ENCODE measurements at regions not wholly inside any gene's neighbourhood (a gene's known extent, or its start where the extent isn't known, plus 50 kb on each side); places are given as distances from the start of the nearest gene placed in this dataset.

- H3K27me3 ChIP-seq (ENCODE audit: low read depth) = no peaks in the 10 kb centered on the region
- no peak overlapping the region for H3K4me3 ChIP-seq
- H3K36me3 ChIP-seq (replicated peaks) = no peaks in the 10 kb centered on the region
- in situ Hi-C loops (cut with MboI; ENCODE audit: low sequenced_read_pairs) = no loop called here
- no peak for DNase-seq (ENCODE audit: low spot score in 2 of 2)
- H3K9me3 ChIP-seq = no peaks in the 10 kb centered on the region
- H3K4me1 ChIP-seq = no peaks in the 10 kb centered on the region
Measured at GRCh38 chr1:30034627-30035521, 688.5 kb downstream of the MATN1 start.

GRCh38 chr1:30034105-30034626 is 689.2 kb downstream of the MATN1 start:
- no peaks in the 10 kb centered on the region for H3K36me3 ChIP-seq (replicated peaks)
- H3K4me1 ChIP-seq = no peaks in the 10 kb centered on the region
- DNase-seq (ENCODE audit: low spot score in 2 of 2) = no peak
- H3K9me3 ChIP-seq = no peaks in the 10 kb centered on the region
- in situ Hi-C loops (cut with MboI; ENCODE audit: low sequenced_read_pairs) = no loop called here
- H3K4me3 ChIP-seq = no peak overlapping the region
- no peaks in the 10 kb centered on the region for H3K27me3 ChIP-seq (ENCODE audit: low read depth)

- no peak for DNase-seq (ENCODE audit: low spot score in 2 of 2)
- in situ Hi-C loops (cut with MboI; ENCODE audit: low sequenced_read_pairs) = no loop called here
- Histone ChIP-seq H3K4me1 (no peaks in the 10 kb centered on the region), H3K36me3 (replicated peaks) (no peaks in the 10 kb centered on the region), H3K27me3 (ENCODE audit: low read depth) (no peaks in the 10 kb centered on the region), H3K4me3 (no peak overlapping the region), H3K9me3 (no peaks in the 10 kb centered on the region)
Measured at GRCh38 chr1:30033256-30034104, 689.9 kb downstream of the MATN1 start.

- H3K4me3 ChIP-seq = no peak overlapping the region
- H3K27me3 ChIP-seq (ENCODE audit: low read depth) = no peaks in the 10 kb centered on the region
- H3K36me3 ChIP-seq (replicated peaks) = no peaks in the 10 kb centered on the region
- no peaks in the 10 kb centered on the region for H3K9me3 ChIP-seq
- in situ Hi-C loops (cut with MboI; ENCODE audit: low sequenced_read_pairs) = no loop called here
- no peaks in the 10 kb centered on the region for H3K4me1 ChIP-seq
- DNase-seq (ENCODE audit: low spot score in 2 of 2) = no peak
Measured at GRCh38 chr1:30032302-30032701, 691.1 kb downstream of the MATN1 start.

GRCh38 chr1:30029677-30030076 is 693.7 kb downstream of the MATN1 start:
- no peak for DNase-seq (ENCODE audit: low spot score in 2 of 2)
- in situ Hi-C loops (cut with MboI; ENCODE audit: low sequenced_read_pairs) = no loop called here
- Histone ChIP-seq H3K27me3 (ENCODE audit: low read depth) (no peaks in the 10 kb centered on the region), H3K9me3 (no peaks in the 10 kb centered on the region), H3K36me3 (replicated peaks) (no peaks in the 10 kb centered on the region), H3K4me3 (no peak overlapping the region), H3K4me1 (no peaks in the 10 kb centered on the region)

- no peaks in the 10 kb centered on the region for H3K9me3 ChIP-seq
- H3K36me3 ChIP-seq (replicated peaks) = no peaks in the 10 kb centered on the region
- in situ Hi-C loops (cut with MboI; ENCODE audit: low sequenced_read_pairs) = no loop called here
- no peak for DNase-seq (ENCODE audit: low spot score in 2 of 2)
- H3K27me3 ChIP-seq (ENCODE audit: low read depth) = no peaks in the 10 kb centered on the region
- no peaks in the 10 kb centered on the region for H3K4me1 ChIP-seq
- no peak overlapping the region for H3K4me3 ChIP-seq
Measured at GRCh38 chr1:30028939-30029338, 694.4 kb downstream of the MATN1 start.

GRCh38 chr1:30028283-30028682 is 695.1 kb downstream of the MATN1 start:
- no peaks in the 10 kb centered on the region for H3K27me3 ChIP-seq (ENCODE audit: low read depth)
- H3K4me1 ChIP-seq = no peaks in the 10 kb centered on the region
- H3K9me3 ChIP-seq = no peaks in the 10 kb centered on the region
- in situ Hi-C loops (cut with MboI; ENCODE audit: low sequenced_read_pairs) = no loop called here
- DNase-seq (ENCODE audit: low spot score in 2 of 2) = no peak
- H3K36me3 ChIP-seq (replicated peaks) = no peaks in the 10 kb centered on the region
- H3K4me3 ChIP-seq = no peak overlapping the region

GRCh38 chr1:30027247-30027646 is 696.1 kb downstream of the MATN1 start:
- H3K9me3 ChIP-seq = no peaks in the 10 kb centered on the region
- no peak for DNase-seq (ENCODE audit: low spot score in 2 of 2)
- in situ Hi-C loops (cut with MboI; ENCODE audit: low sequenced_read_pairs) = no loop called here
- no peak overlapping the region for H3K4me3 ChIP-seq
- H3K36me3 ChIP-seq (replicated peaks) = no peaks in the 10 kb centered on the region
- H3K27me3 ChIP-seq (ENCODE audit: low read depth) = no peaks in the 10 kb centered on the region
- H3K4me1 ChIP-seq = no peaks in the 10 kb centered on the region

GRCh38 chr1:30024411-30025195 is 698.8 kb downstream of the MATN1 start:
- in situ Hi-C loops (cut with MboI; ENCODE audit: low sequenced_read_pairs) = no loop called here
- H3K36me3 ChIP-seq (replicated peaks) = no peaks in the 10 kb centered on the region
- no peak for DNase-seq (ENCODE audit: low spot score in 2 of 2)
- H3K9me3 ChIP-seq = no peaks in the 10 kb centered on the region
- no peak overlapping the region for H3K4me3 ChIP-seq
- H3K27me3 ChIP-seq (ENCODE audit: low read depth) = no peaks in the 10 kb centered on the region
- H3K4me1 ChIP-seq = no peaks in the 10 kb centered on the region

GRCh38 chr1:30023339-30024022 is 699.9 kb downstream of the MATN1 start:
- in situ Hi-C loops (cut with MboI; ENCODE audit: low sequenced_read_pairs) = no loop called here
- H3K4me1 ChIP-seq = no peaks in the 10 kb centered on the region
- DNase-seq (ENCODE audit: low spot score in 2 of 2) = no peak
- H3K36me3 ChIP-seq (replicated peaks) = no peaks in the 10 kb centered on the region
- no peak overlapping the region for H3K4me3 ChIP-seq
- no peaks in the 10 kb centered on the region for H3K9me3 ChIP-seq
- no peaks in the 10 kb centered on the region for H3K27me3 ChIP-seq (ENCODE audit: low read depth)

GRCh38 chr1:30014031-30014430 is 709.4 kb downstream of the MATN1 start:
- Histone ChIP-seq H3K4me1 (no peaks in the 10 kb centered on the region), H3K36me3 (replicated peaks) (no peaks in the 10 kb centered on the region), H3K4me3 (no peak overlapping the region), H3K9me3 (no peaks in the 10 kb centered on the region), H3K27me3 (ENCODE audit: low read depth) (no peaks in the 10 kb centered on the region)
- in situ Hi-C loops (cut with MboI; ENCODE audit: low sequenced_read_pairs) = no loop called here
- DNase-seq (ENCODE audit: low spot score in 2 of 2) = no peak

GRCh38 chr1:30012455-30013440 is 710.6 kb downstream of the MATN1 start:
- DNase-seq (ENCODE audit: low spot score in 2 of 2) = no peak
- H3K27me3 ChIP-seq (ENCODE audit: low read depth) = no peaks in the 10 kb centered on the region
- no peaks in the 10 kb centered on the region for H3K36me3 ChIP-seq (replicated peaks)
- no peak overlapping the region for H3K4me3 ChIP-seq
- no peaks in the 10 kb centered on the region for H3K9me3 ChIP-seq
- in situ Hi-C loops (cut with MboI; ENCODE audit: low sequenced_read_pairs) = no loop called here
- H3K4me1 ChIP-seq = no peaks in the 10 kb centered on the region

Measured in HAP-1 (cell line).